SU-DHL-6 (cell line): ENCODE measurements at regions not wholly inside any gene's neighbourhood (a gene's known extent, or its start where the extent isn't known, plus 50 kb on each side); places are given as distances from the start of the nearest gene placed in this dataset.

Experiments used
- CTCF ChIP-seq: fragments of 200-600 bp; sonication (generic); IDR thresholded peaks from one replicate; pipeline ENCODE4 v1.5.1; 2017; ENCODE audit warnings: antibody characterized with exemption, mild to moderate bottlenecking, low read length, moderate library complexity; ENCODE audit not compliant: insufficient read depth, poor library complexity, severe bottlenecking
- EZH2phosphoT487 ChIP-seq: fragments of 200-600 bp; sonication (generic), shearing (Covaris generic); conservative IDR thresholded peaks from 2 replicates; pipeline ENCODE4 v1.6.1; 2018; ENCODE audit warnings: mild to moderate bottlenecking, antibody characterized with exemption, low read length, moderate library complexity, mixed read lengths

GRCh38 chr2:221154176-221154575, 417.9 kb downstream of the EPHA4 start:
- TF ChIP-seq CTCF (no peak), EZH2phosphoT487 (no peak)
